Activated CD4-positive, alpha-beta T cell treated with anti-CD3 and anti-CD28 coated beads, Interleukin-2, amount 50 U/mL, for 4 hours (primary cell): ENCODE measurements at regions not wholly inside any gene's neighbourhood (a gene's known extent, or its start where the extent isn't known, plus 50 kb on each side); places are given as distances from the start of the nearest gene placed in this dataset.

Source experiments
- DNase-seq, 2 experiments: peaks; one replicate each; pipeline ENCODE4 v3.0.0-alpha.2; 2020

GRCh38 chr9:91073049-91073810, 271.6 kb downstream of the SYK start:
- DNase-seq: no peak

DNA sequence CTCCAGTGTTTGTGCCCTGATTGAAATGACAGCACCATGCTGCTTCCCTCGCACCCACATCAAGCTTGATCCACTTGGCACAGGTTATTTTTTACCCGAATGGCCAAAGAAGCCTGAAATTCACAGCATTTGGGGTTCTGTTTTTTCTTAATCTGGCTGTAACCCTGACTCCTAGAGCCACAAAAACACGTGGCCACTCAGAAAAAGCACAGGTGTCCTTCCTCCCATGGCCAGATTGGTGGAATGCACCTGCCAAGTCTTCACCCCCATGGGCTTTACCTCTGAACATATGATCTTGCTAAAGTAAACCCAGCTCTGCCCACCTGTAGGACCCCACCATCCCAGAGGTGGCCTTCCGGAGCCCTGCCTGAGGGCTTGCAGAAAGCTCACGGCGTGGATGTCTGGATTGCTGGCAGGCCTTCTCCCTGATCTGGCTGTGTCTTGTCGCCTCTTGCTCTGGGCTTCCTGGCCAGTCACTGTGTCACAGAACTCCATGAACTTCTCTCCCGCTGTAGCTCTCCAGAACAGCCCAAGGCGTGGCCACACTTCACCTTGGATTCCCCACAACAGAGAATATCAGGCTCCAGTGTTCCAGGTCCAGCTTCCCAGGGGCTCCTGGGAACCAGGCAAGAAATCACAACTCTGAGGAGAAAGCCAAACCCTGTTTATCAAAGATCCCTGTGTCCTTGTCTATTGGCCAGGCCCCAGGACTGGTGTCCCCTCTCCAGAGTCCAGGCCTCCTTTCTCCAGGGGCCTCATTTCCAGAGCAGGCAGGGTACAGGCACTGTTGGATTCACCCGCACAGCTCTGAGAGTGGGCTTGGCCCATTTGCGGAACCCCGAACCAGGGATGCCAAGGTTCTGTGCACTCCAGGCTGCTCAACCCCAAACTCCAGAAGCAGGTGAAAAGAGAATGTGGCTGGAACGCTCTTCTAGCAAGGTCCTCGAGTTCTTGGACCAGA, 272.5 kb downstream of the SYK start:
- no peak for DNase-seq

- no peak for DNase-seq
Measured at GRCh38 chr9:91074866-91075265, 273.2 kb downstream of the SYK start.

DNA sequence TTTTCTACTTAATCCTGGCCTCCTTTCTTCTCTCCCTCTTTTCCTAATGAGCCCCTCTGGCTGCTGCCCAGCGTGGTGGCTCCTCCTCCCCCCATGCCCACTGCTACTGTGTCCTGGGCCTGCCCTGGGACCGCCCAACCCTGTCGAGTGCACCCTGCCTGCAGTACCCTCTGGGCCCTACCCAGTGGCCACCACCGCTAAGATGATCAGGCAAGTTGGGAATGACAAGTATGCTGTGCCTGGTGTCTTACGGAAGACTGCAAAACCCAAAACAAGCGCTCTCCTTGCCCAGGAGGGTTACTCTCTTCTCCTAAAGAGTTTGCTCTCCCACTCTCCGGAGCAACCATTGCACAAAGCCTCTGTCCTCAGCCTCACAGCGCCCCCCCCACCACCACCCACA, 273.7 kb downstream of the SYK start:
- DNase-seq: no peak

GRCh38 chr9:91077624-91078368, 276.2 kb downstream of the SYK start:
- no peak for DNase-seq

DNA sequence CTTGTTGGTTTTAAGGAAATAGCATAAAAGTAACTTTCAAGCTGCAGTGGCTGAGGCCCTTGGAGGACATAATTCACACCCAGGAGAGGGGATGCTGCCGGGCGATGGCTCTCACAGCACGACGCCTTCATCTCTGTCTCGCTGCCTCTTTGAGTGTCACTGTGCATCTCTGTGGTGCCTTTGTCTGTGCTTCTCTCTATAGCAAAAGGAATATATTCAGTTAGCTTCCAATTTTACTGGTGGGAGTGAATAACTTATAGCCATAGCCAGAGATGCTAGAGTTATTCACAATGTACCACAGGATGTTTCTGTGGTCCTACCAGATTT, 276.7 kb downstream of the SYK start:
- no peak for DNase-seq

GRCh38 chr9:91082731-91083130, 279.0 kb downstream of the AUH start:
- no peak for DNase-seq

DNA sequence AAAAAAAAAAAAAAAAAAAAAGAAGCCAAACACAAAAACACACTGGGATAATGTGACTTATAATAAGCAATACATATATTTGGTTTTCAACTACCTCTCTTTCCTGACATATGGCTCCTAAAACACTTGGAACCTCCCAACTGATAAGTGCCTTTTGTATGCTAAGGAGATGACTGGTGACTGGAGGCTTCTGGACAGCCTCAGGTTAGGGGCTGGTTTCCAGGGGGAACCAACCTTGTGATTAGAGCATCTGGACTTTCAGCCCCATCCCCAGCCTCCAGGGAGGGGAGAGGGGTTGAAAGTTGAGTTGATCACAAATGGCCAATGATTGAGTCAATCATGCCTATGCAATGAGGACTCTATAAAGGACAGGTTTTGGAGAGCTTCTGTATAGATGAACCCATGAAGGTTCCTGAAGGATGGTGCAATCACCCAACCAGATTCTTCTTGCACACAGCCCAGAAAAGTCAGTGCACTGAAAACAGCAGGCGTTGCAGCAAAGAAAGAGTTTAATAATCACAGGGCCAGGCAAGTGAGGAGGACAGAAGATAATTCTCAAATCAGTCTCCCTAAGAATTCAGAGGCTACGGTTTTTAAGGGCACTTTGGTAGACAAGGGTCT, 276.7 kb downstream of the AUH start:
- no peak for DNase-seq

DNA sequence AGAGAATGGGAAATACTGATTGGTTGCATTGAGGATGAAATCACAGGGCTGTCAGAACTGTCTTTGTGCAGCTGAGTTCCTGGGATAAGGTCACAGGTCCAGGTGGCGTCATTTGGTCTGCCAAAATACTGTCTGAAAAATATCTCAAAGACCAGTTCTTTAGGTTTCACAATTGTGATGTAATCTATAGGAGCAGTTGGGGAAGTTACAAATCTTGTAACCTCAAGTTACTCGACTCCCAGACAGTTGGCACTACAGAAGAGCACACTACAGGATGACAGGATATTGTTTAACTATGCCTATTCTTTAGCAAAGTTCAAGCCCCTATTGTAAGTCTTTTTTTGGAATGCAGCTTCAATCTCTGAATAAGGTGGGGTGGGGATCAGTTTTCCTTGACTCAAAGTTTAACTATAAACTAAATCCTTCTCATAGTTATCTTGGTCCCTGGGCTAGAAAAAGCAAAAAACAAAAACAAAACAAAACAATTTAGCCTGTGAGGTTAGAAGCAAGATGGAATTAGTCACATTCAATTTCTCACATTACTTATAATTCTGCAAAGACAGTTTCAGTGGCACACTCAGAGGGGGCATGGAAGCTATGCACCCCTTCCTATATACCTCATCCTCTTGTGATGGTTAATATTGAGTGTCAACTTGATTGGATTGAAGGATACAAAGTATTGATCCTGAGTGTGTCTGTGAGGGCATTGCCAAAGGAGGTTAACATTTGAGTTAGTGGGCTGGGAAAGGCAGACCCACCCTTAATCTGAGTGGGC, 276.0 kb downstream of the AUH start:
- DNase-seq: no peak

GRCh38 chr9:91086657-91087461, 274.9 kb downstream of the AUH start:
- no peak for DNase-seq

GRCh38 chr9:91087462-91087759, 274.3 kb downstream of the AUH start:
- DNase-seq: no peak

DNA sequence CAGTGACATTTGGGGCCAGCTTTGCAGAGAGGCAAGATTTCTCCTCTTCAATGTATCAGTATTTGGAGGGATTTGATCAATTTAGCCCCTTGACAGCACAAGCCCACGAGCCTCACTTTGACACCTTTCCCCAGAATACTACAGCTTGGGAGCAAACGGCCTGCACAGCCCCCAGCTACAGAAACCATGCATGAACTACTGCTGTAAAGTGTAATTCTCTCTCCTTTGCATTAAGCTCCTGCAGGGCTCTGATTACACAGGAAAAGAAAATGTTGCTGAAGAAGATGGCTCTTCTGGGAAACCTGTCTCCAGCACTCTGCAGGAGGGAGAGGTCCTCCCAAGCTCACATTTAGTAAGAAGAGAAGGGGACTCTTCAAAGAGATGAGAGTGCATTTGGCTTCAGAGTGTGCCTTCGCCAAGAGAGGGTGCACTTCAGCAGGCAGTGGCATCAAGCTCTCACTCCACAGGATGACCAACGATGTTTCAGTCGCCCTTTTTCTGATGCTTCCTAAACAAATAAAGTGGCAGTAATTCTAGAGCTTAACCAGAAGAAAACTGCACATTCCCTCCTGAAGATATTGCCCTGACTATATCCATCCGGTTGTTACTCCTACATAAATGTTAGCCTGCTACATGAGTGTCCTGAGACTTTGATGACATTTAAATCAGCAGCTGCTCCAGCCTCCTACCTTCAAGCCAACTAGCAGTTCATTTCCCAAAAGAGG, 272.2 kb downstream of the AUH start:
- no peak for DNase-seq

- no peak for DNase-seq
Measured at GRCh38 chr9:91090130-91090410, 271.6 kb downstream of the AUH start.

- DNase-seq: no peak
Measured at GRCh38 chr9:91092214-91092613, 269.5 kb downstream of the AUH start.

GRCh38 chr9:91094324-91095088, 267.2 kb downstream of the AUH start:
- no peak for DNase-seq

- DNase-seq: no peak
Measured at GRCh38 chr9:91098203-91098850, 263.4 kb downstream of the AUH start.

DNA sequence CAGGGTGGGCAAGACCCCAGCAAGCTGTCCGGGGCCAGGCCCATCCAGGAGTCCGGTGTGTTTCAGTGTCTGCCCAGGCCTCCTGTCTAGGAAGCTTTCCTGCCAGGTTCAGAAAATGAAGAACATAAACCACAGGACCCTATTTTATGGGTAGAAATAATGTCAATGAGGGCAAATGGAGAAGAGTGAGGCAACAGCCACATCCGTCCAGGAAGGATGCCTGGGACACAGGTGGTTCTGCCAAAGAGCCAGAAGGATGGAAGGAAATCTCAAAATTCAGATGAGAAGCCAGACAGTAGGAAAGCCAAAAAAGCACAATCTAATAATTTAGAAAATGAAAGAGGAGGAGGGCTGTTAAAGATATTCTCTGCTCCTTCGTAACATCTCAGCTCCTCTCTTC, 262.3 kb downstream of the AUH start:
- DNase-seq: no peak

GRCh38 chr9:91100878-91101450, 260.8 kb downstream of the AUH start:
- DNase-seq: no peak

DNA sequence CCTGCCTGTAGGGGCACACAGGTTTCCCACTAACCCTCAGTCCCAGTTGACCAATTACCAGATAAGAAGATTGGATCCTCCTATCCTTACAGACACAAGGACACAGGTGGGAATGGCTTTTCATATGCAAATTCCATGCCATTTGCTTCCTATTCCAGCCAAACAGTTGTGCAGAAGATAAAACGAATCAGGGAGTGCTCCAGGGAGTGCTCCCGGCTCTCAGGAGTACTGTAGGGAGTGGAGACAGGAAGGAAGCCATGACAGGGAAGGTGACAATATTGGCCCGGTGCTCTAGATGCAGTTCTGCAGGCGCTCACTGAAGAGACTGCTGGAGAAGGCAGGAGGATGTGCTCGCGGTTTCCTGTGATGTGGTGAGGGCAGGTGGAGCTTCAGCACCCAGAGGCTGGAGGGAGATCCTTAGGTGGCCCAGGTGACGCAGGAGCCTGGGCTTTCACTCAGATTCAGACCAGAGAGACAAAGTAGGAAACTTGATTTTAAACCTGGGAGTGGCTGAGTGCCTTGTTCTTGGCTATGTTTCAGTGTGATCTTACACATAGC, 260.0 kb downstream of the AUH start:
- DNase-seq: peak; percentile 62 to 67
